Ovary (tissue), 3 donors: ENCODE measurements at regions not wholly inside any gene's neighbourhood (a gene's known extent, or its start where the extent isn't known, plus 50 kb on each side); places are given as distances from the start of the nearest gene placed in this dataset.

ENCODE experiments used
- EP300 ChIP-seq: sonication (generic); formaldehyde crosslinking; IDR thresholded peaks from one replicate; pipeline ENCODE4 v1.6.1; 2017; ENCODE audit warnings: antibody characterized with exemption
- TF ChIP-seq, protein P1 (sequence below), 3 donors: fragments of 450-650 bp in 2 of 3; fragments of 200-600 bp in 1 of 3; IDR thresholded peaks; one replicate each; pipeline versions ENCODE4 v1.5.1 to v1.8.0; 2016 to 2022; ENCODE audit warnings: antibody characterized with exemption in 3 of 3, mild to moderate bottlenecking in 1 of 3
- donor health status: DM: no; HTN: no; CAD: no.

DNA sequence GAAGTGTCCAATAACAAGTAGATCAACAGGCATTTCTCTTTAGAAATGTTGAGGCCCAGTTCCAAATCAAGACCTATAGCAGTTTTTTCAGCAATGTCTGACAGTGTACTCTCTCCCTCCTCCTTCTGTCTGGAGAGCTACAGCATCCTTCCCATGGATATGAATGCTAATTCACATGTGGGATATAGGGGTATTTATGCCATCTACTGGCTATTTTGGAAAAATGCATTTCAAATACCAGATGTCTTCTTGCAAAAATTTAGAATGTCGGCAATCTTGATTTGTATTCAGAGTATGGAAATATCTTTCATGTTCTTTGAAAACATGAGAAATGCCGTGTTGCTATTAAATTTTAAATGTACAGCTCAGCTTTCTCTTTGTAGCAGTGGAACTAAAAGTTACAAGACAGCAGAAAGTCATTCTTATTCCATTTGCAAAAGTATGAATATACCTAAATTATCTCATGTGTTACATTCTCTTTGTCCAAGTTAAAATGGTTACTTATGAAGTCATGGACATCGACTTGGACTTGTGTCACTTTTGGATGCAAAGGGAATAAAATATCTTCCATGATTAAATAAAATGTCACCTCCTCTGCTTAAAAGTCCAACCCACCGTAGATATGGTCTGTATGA, 647.8 kb downstream of the TAF11L14 start:
- TF ChIP-seq EP300 = no peak
- TF ChIP-seq, protein P1, sequence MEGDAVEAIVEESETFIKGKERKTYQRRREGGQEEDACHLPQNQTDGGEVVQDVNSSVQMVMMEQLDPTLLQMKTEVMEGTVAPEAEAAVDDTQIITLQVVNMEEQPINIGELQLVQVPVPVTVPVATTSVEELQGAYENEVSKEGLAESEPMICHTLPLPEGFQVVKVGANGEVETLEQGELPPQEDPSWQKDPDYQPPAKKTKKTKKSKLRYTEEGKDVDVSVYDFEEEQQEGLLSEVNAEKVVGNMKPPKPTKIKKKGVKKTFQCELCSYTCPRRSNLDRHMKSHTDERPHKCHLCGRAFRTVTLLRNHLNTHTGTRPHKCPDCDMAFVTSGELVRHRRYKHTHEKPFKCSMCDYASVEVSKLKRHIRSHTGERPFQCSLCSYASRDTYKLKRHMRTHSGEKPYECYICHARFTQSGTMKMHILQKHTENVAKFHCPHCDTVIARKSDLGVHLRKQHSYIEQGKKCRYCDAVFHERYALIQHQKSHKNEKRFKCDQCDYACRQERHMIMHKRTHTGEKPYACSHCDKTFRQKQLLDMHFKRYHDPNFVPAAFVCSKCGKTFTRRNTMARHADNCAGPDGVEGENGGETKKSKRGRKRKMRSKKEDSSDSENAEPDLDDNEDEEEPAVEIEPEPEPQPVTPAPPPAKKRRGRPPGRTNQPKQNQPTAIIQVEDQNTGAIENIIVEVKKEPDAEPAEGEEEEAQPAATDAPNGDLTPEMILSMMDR (IDR thresholded peaks at IDR 0.05) = no peak
